ENCODE measurements at regions not wholly inside any gene's neighbourhood (a gene's known extent, or its start where the extent isn't known, plus 50 kb on each side); places are given as distances from the start of the nearest gene placed in this dataset.

DNA sequence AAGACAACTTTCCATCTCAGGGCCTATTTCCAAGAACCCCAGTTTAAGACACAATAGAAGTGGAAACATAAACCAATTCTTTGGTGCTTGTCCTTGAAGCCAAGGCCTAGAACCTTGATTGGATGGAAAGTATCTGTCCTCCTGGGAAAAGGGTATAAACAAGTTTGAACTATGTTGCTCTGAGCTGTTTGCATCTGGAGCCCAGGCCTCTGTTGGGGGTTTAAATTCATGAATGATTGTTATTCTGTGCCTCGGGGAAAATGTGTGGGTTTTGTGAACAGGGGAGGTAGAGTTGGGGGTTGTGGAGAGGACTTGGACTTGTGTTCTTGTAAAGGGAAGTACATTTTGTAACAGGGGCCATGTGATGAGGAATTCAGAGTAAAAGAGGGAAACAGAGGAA lies 406.1 kb downstream of the SLC4A3 start:
- no peak for TF ChIP-seq POLR2A (IDR thresholded peaks at IDR 0.05)
- TF ChIP-seq, protein P1, sequence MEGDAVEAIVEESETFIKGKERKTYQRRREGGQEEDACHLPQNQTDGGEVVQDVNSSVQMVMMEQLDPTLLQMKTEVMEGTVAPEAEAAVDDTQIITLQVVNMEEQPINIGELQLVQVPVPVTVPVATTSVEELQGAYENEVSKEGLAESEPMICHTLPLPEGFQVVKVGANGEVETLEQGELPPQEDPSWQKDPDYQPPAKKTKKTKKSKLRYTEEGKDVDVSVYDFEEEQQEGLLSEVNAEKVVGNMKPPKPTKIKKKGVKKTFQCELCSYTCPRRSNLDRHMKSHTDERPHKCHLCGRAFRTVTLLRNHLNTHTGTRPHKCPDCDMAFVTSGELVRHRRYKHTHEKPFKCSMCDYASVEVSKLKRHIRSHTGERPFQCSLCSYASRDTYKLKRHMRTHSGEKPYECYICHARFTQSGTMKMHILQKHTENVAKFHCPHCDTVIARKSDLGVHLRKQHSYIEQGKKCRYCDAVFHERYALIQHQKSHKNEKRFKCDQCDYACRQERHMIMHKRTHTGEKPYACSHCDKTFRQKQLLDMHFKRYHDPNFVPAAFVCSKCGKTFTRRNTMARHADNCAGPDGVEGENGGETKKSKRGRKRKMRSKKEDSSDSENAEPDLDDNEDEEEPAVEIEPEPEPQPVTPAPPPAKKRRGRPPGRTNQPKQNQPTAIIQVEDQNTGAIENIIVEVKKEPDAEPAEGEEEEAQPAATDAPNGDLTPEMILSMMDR (IDR thresholded peaks at IDR 0.05) = no peak
